SW480 (cell line): ENCODE measurements at regions not wholly inside any gene's neighbourhood (a gene's known extent, or its start where the extent isn't known, plus 50 kb on each side); places are given as distances from the start of the nearest gene placed in this dataset.
A peak's percentile ranks its signal among the peaks of the same experiment; 100 is the strongest.

Experiments
- DNase-seq: peaks from one replicate; pipeline ENCODE4 v3.0.0-alpha.2; 2016; ENCODE audit warnings: low spot score

DNA sequence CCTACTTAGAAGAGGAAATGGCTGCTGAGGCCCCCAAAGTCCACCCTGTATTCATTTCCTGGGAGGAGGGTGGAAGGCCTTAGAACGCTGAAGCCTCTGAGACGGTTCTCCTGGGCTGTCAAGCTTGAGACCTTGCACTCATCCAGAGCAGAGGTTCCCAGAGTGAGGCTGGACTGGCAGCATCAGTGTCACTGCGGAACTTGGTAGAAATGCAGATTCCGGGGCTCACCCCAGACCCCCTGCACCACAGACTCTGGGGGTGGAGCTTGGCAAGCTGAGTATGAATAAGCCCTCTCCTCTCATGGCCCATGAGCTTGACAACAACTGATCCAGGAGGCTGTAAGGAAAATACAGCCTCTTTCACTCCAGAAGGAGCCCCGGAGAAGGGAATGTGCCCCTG is 218.3 kb downstream of the IRF8 start:
- no peak for DNase-seq

DNA sequence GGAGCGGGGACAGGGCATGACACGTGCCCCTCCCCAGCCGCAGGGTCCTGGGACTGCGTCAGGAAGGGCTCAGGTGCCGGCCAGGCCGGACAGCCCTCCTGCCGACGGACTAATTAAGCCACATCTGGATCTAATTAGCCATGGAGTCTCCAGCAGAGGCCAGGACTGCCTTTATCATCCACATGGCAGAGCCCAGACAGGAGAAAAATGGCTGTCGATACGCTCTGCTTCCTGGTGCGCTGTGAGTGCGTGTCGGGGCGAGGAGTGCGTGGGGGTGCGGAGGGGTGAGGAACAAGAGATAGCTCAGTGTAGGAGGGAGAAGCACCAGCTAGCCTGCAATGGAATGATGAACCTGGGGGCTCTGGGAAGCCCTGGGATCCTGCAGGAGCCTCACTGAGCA is 218.8 kb downstream of the IRF8 start:
- no peak for DNase-seq

- DNase-seq = no peak
These were observed 219.7 kb downstream of the IRF8 start for GRCh38 chr16:86118467-86119307.

- peak; percentile 7 for DNase-seq
These were observed 221.5 kb downstream of the IRF8 start for GRCh38 chr16:86120201-86121192.

DNA sequence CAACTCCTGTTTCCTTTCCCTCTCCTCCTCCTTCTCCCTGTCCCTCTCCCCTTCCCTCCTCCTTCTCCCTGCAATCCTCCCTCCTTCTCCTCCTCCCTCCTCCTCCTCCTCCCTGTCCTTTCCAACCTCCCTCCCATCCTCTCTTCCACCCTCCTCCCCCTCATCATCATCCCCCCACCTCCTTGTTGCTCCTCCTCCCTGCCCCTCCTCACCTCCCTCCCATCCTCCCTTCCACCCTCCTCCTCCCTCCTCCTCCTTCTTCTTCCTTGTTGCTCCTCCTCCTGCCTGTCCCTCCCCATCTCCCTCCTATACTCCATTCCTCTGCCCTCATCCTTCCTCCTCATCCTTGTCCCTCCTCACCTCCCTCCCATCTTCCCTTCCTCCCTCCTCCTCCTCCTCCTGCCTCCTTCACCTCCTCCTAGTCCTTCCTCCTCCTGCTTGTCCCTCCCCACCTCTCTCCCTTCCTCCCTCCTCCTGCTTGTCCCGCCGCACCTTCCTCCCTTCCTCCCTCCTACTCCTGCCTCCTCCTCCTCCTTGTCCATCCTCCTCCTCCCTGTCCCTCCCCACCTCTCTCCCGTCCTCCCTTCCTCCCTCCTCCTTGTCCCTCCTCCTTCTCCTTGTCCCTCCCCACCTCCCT is 222.5 kb downstream of the IRF8 start:
- no peak for DNase-seq

DNA sequence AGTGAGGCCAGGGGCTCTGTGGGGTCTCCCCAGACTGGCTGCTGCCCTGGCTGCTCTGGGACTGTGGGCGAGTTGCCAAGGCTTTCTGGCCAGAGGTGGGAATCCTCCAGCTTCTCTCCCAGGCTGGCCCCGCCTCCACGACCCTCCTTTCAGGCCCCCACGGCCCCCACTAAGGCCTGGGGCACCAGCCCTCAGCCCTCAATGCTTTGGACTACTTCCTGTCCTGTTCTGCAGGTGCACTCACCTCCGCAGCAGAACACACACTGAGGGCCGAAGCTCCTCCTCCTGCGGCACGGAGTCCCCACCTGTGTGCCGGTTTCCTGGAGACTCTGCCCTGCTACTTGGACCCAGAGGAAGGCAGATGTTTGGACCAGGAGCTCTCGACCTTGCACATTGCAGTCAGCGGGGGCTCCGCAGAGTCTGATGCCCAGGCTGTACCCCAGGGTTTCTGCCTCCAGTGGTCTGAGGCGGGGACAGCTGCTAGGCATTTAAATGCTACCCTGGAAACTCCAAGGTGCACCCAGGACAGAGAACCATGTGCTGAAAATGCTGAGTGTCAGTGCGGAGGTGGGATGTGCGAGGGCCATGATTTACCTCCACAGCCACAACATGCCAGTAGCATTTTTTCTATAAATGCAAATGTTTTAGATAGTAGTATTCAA is 223.8 kb downstream of the IRF8 start:
- DNase-seq = no peak

DNA sequence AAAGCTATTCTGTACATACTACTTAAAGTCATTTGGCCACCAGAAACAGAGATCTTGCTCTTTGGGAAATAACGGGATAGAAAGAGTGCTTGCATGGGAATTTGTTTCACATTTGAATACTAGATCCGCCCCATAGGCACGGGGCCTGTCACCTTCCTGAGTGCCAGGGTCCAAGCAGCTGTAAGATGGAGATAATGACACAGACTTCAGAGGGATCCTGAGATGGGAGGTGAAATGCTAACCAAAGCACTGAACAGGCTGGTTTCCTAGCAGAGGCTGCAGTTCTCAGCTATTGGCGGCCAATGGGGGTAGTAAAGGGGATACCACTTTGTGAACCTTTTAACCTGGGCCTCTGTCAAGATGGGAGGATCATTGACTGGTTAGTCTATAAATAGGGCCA is 225.4 kb downstream of the IRF8 start:
- DNase-seq = no peak

GRCh38 chr16:86126891-86127290 is 227.9 kb downstream of the IRF8 start:
- DNase-seq = no peak

DNA sequence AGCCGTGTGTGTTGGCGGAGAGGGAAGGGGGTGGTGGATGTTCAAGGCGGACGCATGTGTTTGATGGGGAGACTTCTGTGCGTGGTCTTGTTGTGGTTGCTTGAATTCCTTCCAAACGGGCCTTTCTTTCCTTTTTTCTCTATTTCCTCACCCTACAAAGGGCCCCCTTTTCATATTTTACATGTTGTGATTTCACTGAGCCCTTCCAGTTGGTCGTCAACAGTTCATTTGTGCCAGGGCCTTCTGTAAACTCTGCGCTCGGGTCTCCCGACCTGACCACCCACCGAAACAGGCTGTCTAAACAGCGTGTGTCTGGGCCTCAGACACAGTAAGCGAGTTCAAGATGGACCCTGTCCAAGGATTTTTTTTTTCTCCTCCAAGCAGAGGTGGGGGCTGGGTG is 228.4 kb downstream of the IRF8 start:
- DNase-seq = no peak

DNA sequence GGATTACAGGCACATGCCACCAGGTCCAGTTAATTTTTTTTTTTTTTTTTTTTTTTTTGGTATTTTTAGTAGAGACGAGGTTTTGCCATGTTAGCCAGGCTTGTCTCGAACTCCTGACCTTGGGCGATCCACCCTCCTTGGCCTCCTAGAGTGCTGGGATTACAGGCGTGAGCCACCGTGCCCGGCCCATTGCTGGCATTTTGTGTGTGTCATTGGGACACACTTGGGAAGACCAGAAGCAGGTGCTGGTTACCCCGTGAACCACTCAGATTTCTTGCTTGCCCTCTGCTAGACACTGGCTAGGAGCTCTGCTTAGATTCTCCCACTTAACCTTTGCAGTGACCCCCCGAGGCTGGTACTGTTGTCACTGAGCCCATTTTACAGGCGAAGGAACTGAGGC is 229.3 kb downstream of the IRF8 start:
- no peak for DNase-seq

DNA sequence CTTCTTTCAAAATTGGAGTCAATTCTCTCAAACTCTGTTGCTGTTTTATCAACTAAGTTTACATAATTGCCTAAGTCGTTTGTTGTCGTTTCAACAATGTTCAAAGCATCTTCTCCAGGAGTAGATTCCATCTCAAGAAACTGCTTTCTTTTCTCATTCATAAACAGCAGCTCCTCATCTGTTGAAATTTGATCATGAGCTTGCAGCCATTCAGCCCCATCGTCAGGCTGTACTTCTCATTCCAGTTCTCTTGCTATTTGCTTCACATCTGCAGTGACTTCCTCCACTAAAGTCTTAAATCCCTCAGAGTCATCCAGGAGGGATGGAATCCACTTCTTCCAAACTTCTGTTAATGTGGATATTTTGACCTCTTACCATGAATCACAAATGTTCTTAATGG is 230.6 kb downstream of the IRF8 start:
- DNase-seq = no peak

GRCh38 chr16:86133377-86133776 is 234.4 kb downstream of the IRF8 start:
- DNase-seq = no peak

DNA sequence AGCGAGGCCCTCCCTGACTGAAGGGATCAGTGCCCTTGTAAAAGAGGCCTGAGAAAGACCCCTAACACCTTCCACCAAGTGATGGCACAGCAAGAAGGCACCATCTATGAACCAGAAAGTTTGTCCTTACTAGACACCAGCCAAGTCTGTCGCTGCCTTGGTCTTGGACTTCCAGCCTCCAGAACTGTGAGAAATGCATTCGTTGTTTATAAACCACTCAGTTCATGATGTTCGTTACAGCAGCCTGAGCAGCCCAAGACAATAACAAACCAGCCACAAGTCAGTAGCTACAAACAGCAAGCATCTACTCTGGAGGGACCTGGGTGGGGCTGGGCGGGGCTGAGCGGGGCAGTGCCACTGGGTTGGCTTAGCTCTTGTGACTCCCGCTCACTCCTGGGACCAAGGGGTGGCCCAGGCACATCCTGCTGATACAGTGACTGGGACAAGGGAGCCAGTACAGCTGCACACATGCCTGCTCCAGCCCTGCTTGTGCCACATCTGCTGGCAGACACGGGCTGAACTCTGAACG is 234.9 kb downstream of the IRF8 start:
- no peak for DNase-seq

GRCh38 chr16:86134802-86135461 is 236.0 kb downstream of the IRF8 start:
- no peak for DNase-seq

DNA sequence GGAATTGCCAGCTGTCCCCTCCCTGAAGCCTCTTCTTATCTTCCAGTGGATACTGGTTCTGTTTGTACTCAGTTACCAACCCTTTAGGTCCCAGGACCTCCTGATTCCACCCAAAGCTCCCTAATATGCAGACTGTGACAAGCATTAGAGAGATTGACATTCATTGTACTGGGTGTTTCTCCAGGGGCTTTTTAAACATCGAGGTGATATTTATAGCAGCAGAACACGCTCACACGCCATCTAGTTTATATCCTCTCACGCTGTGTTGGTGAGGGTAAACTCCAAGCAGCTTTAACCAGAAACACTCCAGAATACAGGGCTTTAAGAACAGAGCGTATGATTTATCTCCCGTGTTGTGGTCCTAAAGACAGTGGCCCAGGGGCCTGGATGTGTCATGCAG is 238.4 kb downstream of the IRF8 start:
- DNase-seq = no peak

- DNase-seq = no peak
These were observed 239.4 kb downstream of the IRF8 start for GRCh38 chr16:86138121-86139085.

- DNase-seq = peak; percentile 62
These were observed 243.9 kb downstream of the IRF8 start for GRCh38 chr16:86142801-86143236.

GRCh38 chr16:86143666-86144065 is 244.7 kb downstream of the IRF8 start:
- no peak for DNase-seq

DNA sequence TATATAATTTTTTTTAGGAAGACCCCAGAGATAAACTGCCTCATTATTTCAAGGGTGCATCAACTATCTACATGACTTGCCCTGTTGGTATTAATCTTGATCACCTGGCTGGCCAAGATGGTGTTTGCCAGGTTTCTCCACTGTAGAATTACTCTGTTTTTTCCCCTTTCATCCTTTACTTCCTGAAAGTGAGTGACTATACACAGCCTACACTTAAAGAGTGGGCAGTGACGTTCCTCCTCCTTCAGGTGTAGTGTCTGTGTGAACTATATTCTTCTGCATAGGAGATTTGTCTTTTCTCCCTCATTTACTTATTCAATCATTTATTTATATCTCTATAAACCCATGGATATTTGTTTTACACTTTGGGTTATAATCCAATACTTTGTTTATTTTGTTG is 246.7 kb downstream of the IRF8 start:
- no peak for DNase-seq
